Heart right ventricle (tissue), 16 donors: ENCODE measurements at regions not wholly inside any gene's neighbourhood (a gene's known extent, or its start where the extent isn't known, plus 50 kb on each side); places are given as distances from the start of the nearest gene placed in this dataset.

Experiments used
- ATAC-seq, 8 donors: fragments of 200-7000 bp; cut with Tn5 transposase; one replicate each; pipeline ENCODE4 v1.9.1; 2020; ENCODE audit warnings: mild to moderate bottlenecking in 8 of 8, moderate library complexity in 8 of 8, moderate number of reproducible peaks in 1 of 8
- DNase-seq, 2 donors: peaks; one replicate each; pipeline ENCODE4 v3.0.0-alpha.2; 2020
- H3K27ac ChIP-seq, 10 donors: fragments of 200-600 bp; sonication (generic) in 2 of 10; one replicate each; pipeline versions ENCODE4 v1.5.0 to v1.8.0; 2020 to 2022; ENCODE audit warnings: mild to moderate bottlenecking in 3 of 10
- H3K27me3 ChIP-seq, 7 donors: fragments of 200-600 bp; one replicate each; pipeline ENCODE4 v1.8.0; 2021 to 2022; ENCODE audit warnings: mild to moderate bottlenecking in 2 of 7
- H3K36me3 ChIP-seq, 9 donors: fragments of 200-600 bp; sonication (generic) in 1 of 9; one replicate each; pipeline versions ENCODE4 v1.5.0 to v1.8.0; 2020 to 2022; ENCODE audit warnings: mild to moderate bottlenecking in 2 of 9
- H3K4me1 ChIP-seq, 9 donors: fragments of 200-600 bp; sonication (generic) in 1 of 9; one replicate each; pipeline versions ENCODE4 v1.5.0 to v1.8.0; 2020 to 2022; ENCODE audit warnings: mild to moderate bottlenecking in 4 of 9
- H3K4me3 ChIP-seq, 10 donors: fragments of 200-600 bp; sonication (generic) in 2 of 10; one replicate each; pipeline versions ENCODE4 v1.5.0 to v1.8.0; 2020 to 2022; ENCODE audit warnings: mild to moderate bottlenecking in 7 of 10, moderate library complexity in 2 of 10
- H3K9me3 ChIP-seq, 11 donors: fragments of 200-600 bp in 10 of 11; sonication (generic) in 2 of 11; one replicate each; pipeline versions ENCODE4 v1.5.0 to v1.8.0; 2013 to 2022; ENCODE audit warnings: mild to moderate bottlenecking in 2 of 11, control low read depth in 1 of 11, moderate library complexity in 1 of 11
- CTCF ChIP-seq, 9 donors: fragments of 200-600 bp; sonication (generic) in 2 of 9; IDR thresholded peaks; one replicate each; pipeline versions ENCODE4 v1.5.0 to v1.8.0; 2021 to 2022; ENCODE audit warnings: antibody characterized with exemption in 9 of 9, mild to moderate bottlenecking in 5 of 9, moderate library complexity in 1 of 9
- WGBS, 2 donors: extraction: QIAGEN DNeasy Blood & Tissue Kit; methylation state at CpG; one replicate each; pipeline ENCODE4 v1.1.7; 2013; ENCODE audit warnings: inconsistent platforms in 1 of 2; 5-methylcytosine and 5-hydroxymethylcytosine counted together
- intact Hi-C, 10 donors: fragments of 100-400 bp; cut with DNase I; formaldehyde crosslinking; loops; one replicate each; pipeline versions ENCODE4 v1.11.1 to v1.14.2; 2022
- donor health status: Arrhythmogenic right ventricular cardiomyopathy.
- donor health status: ischemic (EF 13 %, LVEDD 7.1; RV severe dilation, severe dysfunction).
- donor health status: healthy with polysubstance abuse.
- donor health status: DM: no; HTN: yes; CAD: no.
- donor health status: DM: no; HTN: no; CAD: no.
- donor health status: ischemic (EF 25% LVEDD 6.9; RV normal size, moderate dysfunction).
- donor health status: ischemic (EF 25% LVEDD 5.7; RV mildly dilated, moderate dysfunction).
- donor health status: healthy.
- donor health status: DM: yes; HTN: yes; CAD: no.
- donor health status: Ischemic cardiomyopathy.
- donor health status: ischemic (EF 35%, LVEDD 5.7; RV mildly dilated, moderate dysfunction).
- donor health status: nonischemic (EF 11% LVEDD 7.7; RV severe dilation, severe dysfunction).
- donor health status: DM: yes; HTN: yes; CAD: no.
- donor health status: PGD.
- donor health status: ischemic (EF 29% LVEDD 5.4; RV normal size, mild dysfunction).
- donor health status: nonischemic (EF 23%, LVEDD 6.1; RV moderate dilation, normal function).

GRCh38 chr7:67947191-67947590 lies 950.6 kb downstream of the TYW1 start:
- H3K27me3 ChIP-seq = peaks cover 0 to 8% (median 0%) of the 10 kb centered on the region in 7 donors

GRCh38 chr7:67947646-67948045 lies 951.0 kb downstream of the TYW1 start:
- TF ChIP-seq CTCF (IDR thresholded peaks at IDR 0.05) = no peak
- 84 to 86% methylated on average over 5 of the region's 5 CpGs for WGBS, 2 donors
- H3K4me3 ChIP-seq = no peak overlapping the region
- H3K4me1 ChIP-seq = no peaks in the 10 kb centered on the region
- peaks cover 0 to 8% (median 0%) of the 10 kb centered on the region in 7 donors for H3K27me3 ChIP-seq
- no peak for ATAC-seq
- intact Hi-C loops = no loop called here
- DNase-seq = no peak
- no peak overlapping the region for H3K27ac ChIP-seq
- no peaks in the 10 kb centered on the region for H3K36me3 ChIP-seq
- H3K9me3 ChIP-seq = peaks cover 0 to 16% (median 0%) of the 10 kb centered on the region in 11 donors

More at GRCh38 chr7:67947191-67947590, 950.6 kb downstream of the TYW1 start:
- DNase-seq = no peak
- TF ChIP-seq CTCF (IDR thresholded peaks at IDR 0.05) = no peak
- Histone ChIP-seq H3K4me1 (no peaks in the 10 kb centered on the region), H3K27ac (no peak overlapping the region), H3K9me3 (peaks cover 0 to 13% (median 0%) of the 10 kb centered on the region in 11 donors), H3K36me3 (no peaks in the 10 kb centered on the region), H3K4me3 (no peak overlapping the region)
- 85 to 89% methylated on average over 2 of the region's 2 CpGs for WGBS, 2 donors
- intact Hi-C loops = no loop called here
- ATAC-seq = no peak

GRCh38 chr7:67950321-67951083 lies 953.9 kb downstream of the TYW1 start:
- 68 to 71% methylated on average over 7 of the region's 7 CpGs for WGBS, 2 donors
- intact Hi-C loops = no loop called here
- H3K4me3 ChIP-seq = no peak overlapping the region
- DNase-seq (no peak), ATAC-seq (no peak)
- peaks cover 0 to 4% (median 0%) of the 10 kb centered on the region in 11 donors for H3K9me3 ChIP-seq
- H3K27ac ChIP-seq = no peak overlapping the region
- no peaks in the 10 kb centered on the region for H3K36me3 ChIP-seq
- TF ChIP-seq CTCF (IDR thresholded peaks at IDR 0.05) = no peak
- no peaks in the 10 kb centered on the region for H3K4me1 ChIP-seq
- H3K27me3 ChIP-seq = peaks cover 0 to 8% (median 0%) of the 10 kb centered on the region in 7 donors

GRCh38 chr7:67955061-67955460 lies 958.4 kb downstream of the TYW1 start:
- intact Hi-C loops = no loop called here
- Histone ChIP-seq H3K9me3 (peaks cover 0 to 15% (median 0%) of the 10 kb centered on the region in 11 donors), H3K4me3 (no peak overlapping the region), H3K27me3 (peaks cover 0 to 8% (median 0%) of the 10 kb centered on the region in 7 donors), H3K27ac (no peak overlapping the region), H3K36me3 (no peaks in the 10 kb centered on the region), H3K4me1 (no peaks in the 10 kb centered on the region)
- no peak for TF ChIP-seq CTCF (IDR thresholded peaks at IDR 0.05)
- WGBS, 2 donors = 32 to 34% methylated on average over 3 of the region's 3 CpGs
- no peak for DNase-seq
- ATAC-seq = no peak
